Islet of Langerhans (tissue), 1 donor: ENCODE measurements at regions not wholly inside any gene's neighbourhood (a gene's known extent, or its start where the extent isn't known, plus 50 kb on each side); places are given as distances from the start of the nearest gene placed in this dataset.
"Not testable (repeated sequence)": the region's sequence is repeated elsewhere in the genome, so short reads cannot be mapped to it uniquely, and the experiment has no call there.

Source experiments
- FAIRE-seq: peaks from one replicate; lab custom pipeline; 2011; peaks lifted over from hg19 to GRCh38; lab: Jason Lieb, UNC

- FAIRE-seq: not testable (repeated sequence)
These were observed 162.8 kb upstream of the GJE1 start for GRCh38 chr6:141969768-141970415.

GRCh38 chr6:141969201-141969600 lies 163.5 kb upstream of the GJE1 start:
- no peak for FAIRE-seq

- no peak for FAIRE-seq
These were observed 164.1 kb upstream of the GJE1 start for GRCh38 chr6:141968632-141969031.

- no peak for FAIRE-seq
These were observed 167.6 kb upstream of the GJE1 start for GRCh38 chr6:141965016-141965545.

- no peak for FAIRE-seq
These were observed 169.0 kb upstream of the GJE1 start for GRCh38 chr6:141963543-141964295.

- FAIRE-seq: no peak
These were observed 175.5 kb upstream of the GJE1 start for GRCh38 chr6:141957271-141957670.

GRCh38 chr6:141956868-141957267 lies 175.9 kb upstream of the GJE1 start:
- no peak for FAIRE-seq

GRCh38 chr6:141956046-141956761 lies 176.5 kb upstream of the GJE1 start:
- FAIRE-seq: no peak

GRCh38 chr6:141953072-141953471 lies 179.7 kb upstream of the GJE1 start:
- FAIRE-seq: no peak

- no peak for FAIRE-seq
These were observed 186.2 kb upstream of the GJE1 start for GRCh38 chr6:141946502-141946901.

GRCh38 chr6:141938664-141939063 lies 194.1 kb upstream of the GJE1 start:
- no peak for FAIRE-seq

GRCh38 chr6:141932685-141933084 lies 200.0 kb upstream of the GJE1 start:
- no peak for FAIRE-seq

GRCh38 chr6:141926200-141926900 lies 206.4 kb upstream of the GJE1 start:
- FAIRE-seq: not testable (repeated sequence)

- FAIRE-seq: no peak
These were observed 207.7 kb upstream of the GJE1 start for GRCh38 chr6:141925001-141925400.

- FAIRE-seq: no peak
These were observed 209.8 kb upstream of the GJE1 start for GRCh38 chr6:141922898-141923297.

- not testable (repeated sequence) for FAIRE-seq
These were observed 215.8 kb upstream of the GJE1 start for GRCh38 chr6:141916682-141917505.

GRCh38 chr6:141914646-141915045 lies 218.1 kb upstream of the GJE1 start:
- no peak for FAIRE-seq

GRCh38 chr6:141906569-141907080 lies 226.1 kb upstream of the GJE1 start:
- FAIRE-seq: no peak

GRCh38 chr6:141890661-141891060 lies 242.1 kb upstream of the GJE1 start:
- no peak for FAIRE-seq

GRCh38 chr6:141884850-141885249 lies 247.9 kb upstream of the GJE1 start:
- no peak for FAIRE-seq

- FAIRE-seq: no peak
These were observed 254.0 kb upstream of the GJE1 start for GRCh38 chr6:141878686-141879085.
